Ovary (tissue), 3 donors: ENCODE measurements at regions not wholly inside any gene's neighbourhood (a gene's known extent, or its start where the extent isn't known, plus 50 kb on each side); places are given as distances from the start of the nearest gene placed in this dataset.

ENCODE experiments used
- CTCF ChIP-seq, 3 donors: fragments of 450-650 bp in 2 of 3; fragments of 200-600 bp in 1 of 3; IDR thresholded peaks; one replicate each; pipeline versions ENCODE4 v1.5.1 to v1.8.0; 2016 to 2022; ENCODE audit warnings: antibody characterized with exemption in 3 of 3, mild to moderate bottlenecking in 1 of 3
- EP300 ChIP-seq: sonication (generic); formaldehyde crosslinking; IDR thresholded peaks from one replicate; pipeline ENCODE4 v1.6.1; 2017; ENCODE audit warnings: antibody characterized with exemption
- POLR2A ChIP-seq: fragments of 450-650 bp; IDR thresholded peaks from one replicate; pipeline ENCODE4 v1.6.1; 2017; ENCODE audit warnings: antibody characterized with exemption, mild to moderate bottlenecking, moderate library complexity
- donor health status: DM: no; HTN: no; CAD: no.

GRCh38 chr3:24060055-24060454, 115.0 kb downstream of the NR1D2 start:
- no peak for TF ChIP-seq CTCF (IDR thresholded peaks at IDR 0.05)
- TF ChIP-seq POLR2A, result no peak
- no peak for TF ChIP-seq EP300
